C4-2B (cell line): ENCODE measurements at regions not wholly inside any gene's neighbourhood (a gene's known extent, or its start where the extent isn't known, plus 50 kb on each side); places are given as distances from the start of the nearest gene placed in this dataset.

ENCODE experiments used
- CTCF ChIP-seq: fragments of 450-650 bp; conservative IDR thresholded peaks from 2 replicates; pipeline ENCODE4 v1.5.1; 2017; ENCODE audit warnings: mild to moderate bottlenecking
- ZFX ChIP-seq: fragments of 450-650 bp; IDR thresholded peaks from 2 replicates; pipeline ENCODE4 v1.6.1; 2017

GRCh38 chr7:41205600-41205999, 497.3 kb downstream of the INHBA start:
- no peak for TF ChIP-seq CTCF
- no peak for TF ChIP-seq ZFX
